Keratinocyte (primary cell): ENCODE measurements at regions not wholly inside any gene's neighbourhood (a gene's known extent, or its start where the extent isn't known, plus 50 kb on each side); places are given as distances from the start of the nearest gene placed in this dataset.
A peak's percentile ranks its signal among the peaks of the same experiment; 100 is the strongest.

ENCODE experiments used
- DNase-seq: peaks from one replicate; pipeline ENCODE4 v3.0.0-alpha.2; 2011; ENCODE audit warnings: low read depth, missing footprints, low spot score
- FAIRE-seq: peaks from 2 replicates; lab custom pipeline; 2011; peaks lifted over from hg19 to GRCh38; lab: Jason Lieb, UNC
- H2AFZ ChIP-seq: 2 replicates; pipeline ENCODE4 v1.6.0; 2012; ENCODE audit warnings: low read length, control low read depth, inconsistent platforms; ENCODE audit not compliant: control insufficient read depth
- H3K27ac ChIP-seq: 2 replicates; pipeline ENCODE4 v1.5.1; 2011; ENCODE audit warnings: low read length; ENCODE audit not compliant: control insufficient read depth, insufficient read depth
- H3K27me3 ChIP-seq: 3 replicates; pipeline ENCODE4 v1.6.0; 2011; ENCODE audit warnings: low read length; ENCODE audit not compliant: control insufficient read depth, insufficient read depth; ENCODE audit errors: extremely low read depth
- H3K36me3 ChIP-seq, 2 experiments: 2 replicates in 1 of 2; 3 replicates in 1 of 2; pipeline ENCODE4 v1.5.1; 2011; ENCODE audit warnings: low read length in 2 of 2, mild to moderate bottlenecking in 1 of 2; ENCODE audit not compliant: control insufficient read depth in 2 of 2, insufficient read depth in 2 of 2; ENCODE audit errors: extremely low read depth in 1 of 2
- H3K4me1 ChIP-seq: 3 replicates; pipeline ENCODE4 v1.5.1; 2011; ENCODE audit warnings: low read length; ENCODE audit not compliant: control insufficient read depth, insufficient read depth; ENCODE audit errors: extremely low read depth
- H3K4me2 ChIP-seq: 3 replicates; pipeline ENCODE4 v1.6.0; 2011; ENCODE audit warnings: low read depth, low read length; ENCODE audit not compliant: control insufficient read depth, insufficient read depth; ENCODE audit errors: extremely low read depth
- H3K4me3 ChIP-seq, 3 experiments: fragments of 200-600 bp in 1 of 3; sonication (generic) in 1 of 3; 2 replicates in 2 of 3; 3 replicates in 1 of 3; pipeline ENCODE4 v1.5.1; 2011 to 2016; ENCODE audit warnings: low read length in 3 of 3, mild to moderate bottlenecking in 3 of 3, control low read depth in 2 of 3, inconsistent platforms in 1 of 3, low read depth in 1 of 3, mixed read lengths in 1 of 3, mixed run types in 1 of 3, moderate library complexity in 1 of 3; ENCODE audit not compliant: control insufficient read depth in 2 of 3, insufficient read depth in 2 of 3; ENCODE audit errors: extremely low read depth in 1 of 3
- H3K79me2 ChIP-seq: 2 replicates; pipeline ENCODE4 v1.6.0; 2012; ENCODE audit warnings: low read length; ENCODE audit not compliant: control insufficient read depth, insufficient read depth
- H3K9ac ChIP-seq: 3 replicates; pipeline ENCODE4 v1.6.0; 2011; ENCODE audit warnings: low read length; ENCODE audit not compliant: control insufficient read depth, insufficient read depth; ENCODE audit errors: extremely low read depth
- H3K9me1 ChIP-seq: 3 replicates; pipeline ENCODE4 v1.6.0; 2011; ENCODE audit warnings: low read length; ENCODE audit not compliant: control insufficient read depth, insufficient read depth; ENCODE audit errors: extremely low read depth
- H3K9me3 ChIP-seq: 2 replicates; pipeline ENCODE4 v1.5.1; 2012; ENCODE audit warnings: low read depth, low read length; ENCODE audit not compliant: control insufficient read depth
- H4K20me1 ChIP-seq: 3 replicates; pipeline ENCODE4 v1.6.0; 2011; ENCODE audit warnings: low read length; ENCODE audit not compliant: control insufficient read depth, insufficient read depth; ENCODE audit errors: extremely low read depth
- EZH2 ChIP-seq: IDR thresholded peaks from one replicate; pipeline ENCODE4 v1.6.1; 2012; ENCODE audit warnings: inconsistent platforms, mild to moderate bottlenecking, low read length, moderate library complexity
- dilution Hi-C: fragments of 300-500 bp; cut with MboI; formaldehyde crosslinking; loops from one replicate; pipeline ENCODE4 v1.7.0; 2020; ENCODE audit warnings: low sequenced_read_pairs; ENCODE audit not compliant: extremely low pct_ligation_motif_present
- TF ChIP-seq, protein P1 (sequence below), 3 experiments: IDR thresholded peaks in 1 of 3; conservative IDR thresholded peaks in 1 of 3; optimal IDR thresholded peaks in 1 of 3; 2 replicates in 2 of 3; 3 replicates in 1 of 3; pipeline versions ENCODE3 to v1.5.1; 2011; ENCODE audit warnings: low read length in 3 of 3, mild to moderate bottlenecking in 3 of 3, moderate library complexity in 2 of 3, control low read depth in 1 of 3, inconsistent platforms in 1 of 3; ENCODE audit not compliant: insufficient read depth in 2 of 3; ENCODE audit errors: extremely low read depth in 1 of 3

GRCh38 chr15:59779110-59779509 is 90.0 kb upstream of the BNIP2 start:
- FAIRE-seq (no peak), DNase-seq (no peak)
- H3K36me3 ChIP-seq: no peaks in the 10 kb centered on the region
- H3K9ac ChIP-seq: no peak overlapping the region
- H3K4me2 ChIP-seq: no peak overlapping the region
- H4K20me1 ChIP-seq: no peaks in the 10 kb centered on the region
- TF ChIP-seq, protein P1, sequence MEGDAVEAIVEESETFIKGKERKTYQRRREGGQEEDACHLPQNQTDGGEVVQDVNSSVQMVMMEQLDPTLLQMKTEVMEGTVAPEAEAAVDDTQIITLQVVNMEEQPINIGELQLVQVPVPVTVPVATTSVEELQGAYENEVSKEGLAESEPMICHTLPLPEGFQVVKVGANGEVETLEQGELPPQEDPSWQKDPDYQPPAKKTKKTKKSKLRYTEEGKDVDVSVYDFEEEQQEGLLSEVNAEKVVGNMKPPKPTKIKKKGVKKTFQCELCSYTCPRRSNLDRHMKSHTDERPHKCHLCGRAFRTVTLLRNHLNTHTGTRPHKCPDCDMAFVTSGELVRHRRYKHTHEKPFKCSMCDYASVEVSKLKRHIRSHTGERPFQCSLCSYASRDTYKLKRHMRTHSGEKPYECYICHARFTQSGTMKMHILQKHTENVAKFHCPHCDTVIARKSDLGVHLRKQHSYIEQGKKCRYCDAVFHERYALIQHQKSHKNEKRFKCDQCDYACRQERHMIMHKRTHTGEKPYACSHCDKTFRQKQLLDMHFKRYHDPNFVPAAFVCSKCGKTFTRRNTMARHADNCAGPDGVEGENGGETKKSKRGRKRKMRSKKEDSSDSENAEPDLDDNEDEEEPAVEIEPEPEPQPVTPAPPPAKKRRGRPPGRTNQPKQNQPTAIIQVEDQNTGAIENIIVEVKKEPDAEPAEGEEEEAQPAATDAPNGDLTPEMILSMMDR (optimal IDR thresholded peaks at IDR 0.05 in 1 of 3, IDR thresholded peaks at IDR 0.05 in 1 of 3, conservative IDR thresholded peaks at IDR 0.05 in 1 of 3; ENCODE audit: extremely low read depth in 1 of 3, insufficient read depth in 2 of 3, low read length in 3 of 3): no peak
- no peak for TF ChIP-seq EZH2
- H3K9me3 ChIP-seq: no peaks in the 10 kb centered on the region
- H3K27ac ChIP-seq: no peak overlapping the region
- H3K79me2 ChIP-seq: no peaks in the 10 kb centered on the region
- dilution Hi-C loops: no loop called here
- no peaks in the 10 kb centered on the region for H3K4me1 ChIP-seq
- H3K4me3 ChIP-seq: no peak overlapping the region
- H3K9me1 ChIP-seq: no peaks in the 10 kb centered on the region
- H3K27me3 ChIP-seq: no peaks in the 10 kb centered on the region
- no peak overlapping the region for H2AFZ ChIP-seq

DNA sequence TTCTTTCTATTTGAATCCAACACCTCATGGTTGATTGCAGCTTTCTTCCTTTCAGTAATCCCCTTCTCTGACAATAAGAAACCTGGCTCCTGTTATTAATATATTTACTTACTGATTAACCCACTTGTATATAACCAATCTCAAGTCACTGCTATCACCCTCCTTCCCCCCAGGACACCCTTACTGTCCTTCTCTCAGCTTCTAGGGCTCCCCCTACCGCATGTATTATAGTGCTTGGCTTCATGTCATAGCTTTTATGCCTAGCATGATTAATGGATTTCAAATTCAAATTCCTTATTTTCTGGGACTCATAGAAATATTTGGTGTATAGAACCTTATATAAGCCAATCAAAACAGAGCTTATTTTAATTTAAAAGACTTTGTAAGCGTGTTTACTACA is 75.7 kb upstream of the BNIP2 start:
- Histone ChIP-seq H3K4me2 (no peak overlapping the region), H3K9me1 (no peaks in the 10 kb centered on the region), H3K9me3 (no peaks in the 10 kb centered on the region), H3K27me3 (peaks cover 4% of the 10 kb centered on the region), H3K4me3 (no peak overlapping the region), H3K36me3 (no peaks in the 10 kb centered on the region), H3K27ac (no peak overlapping the region), H2AFZ (no peak overlapping the region), H4K20me1 (no peaks in the 10 kb centered on the region), H3K79me2 (no peaks in the 10 kb centered on the region), H3K9ac (no peak overlapping the region), H3K4me1 (no peaks in the 10 kb centered on the region)
- DNase-seq: no peak
- no peak for FAIRE-seq
- dilution Hi-C loops: no loop called here
- TF ChIP-seq, protein P1 (optimal IDR thresholded peaks at IDR 0.05 in 1 of 3, IDR thresholded peaks at IDR 0.05 in 1 of 3, conservative IDR thresholded peaks at IDR 0.05 in 1 of 3; ENCODE audit: extremely low read depth in 1 of 3, insufficient read depth in 2 of 3, low read length in 3 of 3): peak; percentile 19 to 37 (median 31)
- no peak for TF ChIP-seq EZH2
